ENCODE measurements at regions not wholly inside any gene's neighbourhood (a gene's known extent, or its start where the extent isn't known, plus 50 kb on each side); places are given as distances from the start of the nearest gene placed in this dataset.

GRCh38 chr7:10015687-10016086 is 958.0 kb upstream of the PHF14 start:
- no peak for DNase-seq (ENCODE audit: low read depth in 1 of 2, low spot score in 1 of 2)
- no peak for TF ChIP-seq JUND (IDR thresholded peaks at IDR 0.05; ENCODE audit: low read depth)
- in situ Hi-C loops (cut with HindIII; ENCODE audit: low pct_unique_long_range_greater_than_20kb, low sequenced_read_pairs): no loop called here

GRCh38 chr7:10022480-10022879 is 951.2 kb upstream of the PHF14 start:
- no peak for DNase-seq (ENCODE audit: low read depth in 1 of 2, low spot score in 1 of 2)
- in situ Hi-C loops (cut with HindIII; ENCODE audit: low pct_unique_long_range_greater_than_20kb, low sequenced_read_pairs): no loop called here
- TF ChIP-seq JUND (IDR thresholded peaks at IDR 0.05; ENCODE audit: low read depth): no peak

DNA sequence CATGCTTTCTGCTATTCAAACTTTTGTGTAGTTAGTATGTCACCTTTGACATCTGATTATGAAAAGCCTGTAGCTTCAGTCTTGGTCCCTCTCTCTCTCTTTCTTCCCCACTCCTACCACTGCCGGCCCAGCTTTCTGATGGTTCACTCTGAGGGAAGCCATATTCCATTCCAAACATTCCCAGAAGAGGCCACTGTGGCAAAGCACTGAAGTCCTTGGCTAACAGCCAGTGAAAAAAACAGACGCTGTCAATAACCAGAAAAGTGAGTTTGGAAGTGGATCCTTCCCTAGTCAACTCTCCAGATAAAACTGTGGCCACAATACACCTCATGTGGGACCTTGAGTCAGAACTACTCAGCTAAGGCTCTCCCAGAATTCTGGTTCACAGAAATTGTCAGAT is 950.7 kb upstream of the PHF14 start:
- in situ Hi-C loops (cut with HindIII; ENCODE audit: low pct_unique_long_range_greater_than_20kb, low sequenced_read_pairs): no loop called here
- no peak for TF ChIP-seq JUND (IDR thresholded peaks at IDR 0.05; ENCODE audit: low read depth)
- DNase-seq (ENCODE audit: low read depth in 1 of 2, low spot score in 1 of 2): peak; percentile 12 to 93

DNA sequence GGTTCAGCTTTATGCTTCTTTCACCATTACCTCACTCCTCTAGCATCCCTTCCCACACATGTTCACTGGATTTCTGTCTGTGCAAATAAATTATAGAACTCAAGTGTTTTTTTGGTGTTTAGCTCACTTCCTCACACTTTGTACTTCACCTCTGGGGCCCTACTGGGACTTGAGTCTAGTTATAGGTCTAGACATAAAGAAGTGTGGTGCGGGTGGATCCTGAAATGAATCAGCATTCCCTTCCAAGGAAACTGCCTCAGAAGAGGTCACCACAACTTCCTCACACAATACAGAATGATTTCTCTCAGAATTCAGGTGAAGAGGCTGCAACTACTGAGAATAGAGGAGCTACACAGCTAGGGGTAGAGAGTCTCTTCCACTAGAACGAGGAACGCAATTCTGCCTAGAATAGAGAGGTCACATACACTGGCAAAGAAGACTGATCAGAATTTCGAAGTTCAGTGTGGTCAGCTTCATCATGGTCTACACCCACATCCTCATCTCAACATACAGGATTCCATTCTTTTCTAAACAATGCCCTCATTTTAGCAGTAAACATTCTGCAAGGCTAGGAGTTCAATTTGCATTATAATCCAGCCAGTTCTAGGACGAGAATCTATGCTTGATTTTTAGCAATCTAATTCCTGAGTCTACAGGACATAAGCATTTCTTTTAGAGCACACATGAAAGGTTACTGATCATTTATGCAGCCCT is 938.7 kb upstream of the PHF14 start:
- no peak for DNase-seq (ENCODE audit: low read depth in 1 of 2, low spot score in 1 of 2)
- no peak for TF ChIP-seq JUND (IDR thresholded peaks at IDR 0.05; ENCODE audit: low read depth)
- in situ Hi-C loops (cut with HindIII; ENCODE audit: low pct_unique_long_range_greater_than_20kb, low sequenced_read_pairs): no loop called here

- TF ChIP-seq JUND (IDR thresholded peaks at IDR 0.05; ENCODE audit: low read depth): no peak
- in situ Hi-C loops (cut with HindIII; ENCODE audit: low pct_unique_long_range_greater_than_20kb, low sequenced_read_pairs): no loop called here
- no peak for DNase-seq (ENCODE audit: low read depth in 1 of 2, low spot score in 1 of 2)
These were observed 937.0 kb upstream of the PHF14 start for GRCh38 chr7:10036693-10037092.

GRCh38 chr7:10038351-10038750 is 935.3 kb upstream of the PHF14 start:
- DNase-seq (ENCODE audit: low read depth in 1 of 2, low spot score in 1 of 2): no peak
- in situ Hi-C loops (cut with HindIII; ENCODE audit: low pct_unique_long_range_greater_than_20kb, low sequenced_read_pairs): no loop called here
- TF ChIP-seq JUND (IDR thresholded peaks at IDR 0.05; ENCODE audit: low read depth): no peak

- no peak for TF ChIP-seq JUND (IDR thresholded peaks at IDR 0.05; ENCODE audit: low read depth)
- no peak for DNase-seq (ENCODE audit: low read depth in 1 of 2, low spot score in 1 of 2)
- in situ Hi-C loops (cut with HindIII; ENCODE audit: low pct_unique_long_range_greater_than_20kb, low sequenced_read_pairs): no loop called here
These were observed 933.0 kb upstream of the PHF14 start for GRCh38 chr7:10040674-10041073.

DNA sequence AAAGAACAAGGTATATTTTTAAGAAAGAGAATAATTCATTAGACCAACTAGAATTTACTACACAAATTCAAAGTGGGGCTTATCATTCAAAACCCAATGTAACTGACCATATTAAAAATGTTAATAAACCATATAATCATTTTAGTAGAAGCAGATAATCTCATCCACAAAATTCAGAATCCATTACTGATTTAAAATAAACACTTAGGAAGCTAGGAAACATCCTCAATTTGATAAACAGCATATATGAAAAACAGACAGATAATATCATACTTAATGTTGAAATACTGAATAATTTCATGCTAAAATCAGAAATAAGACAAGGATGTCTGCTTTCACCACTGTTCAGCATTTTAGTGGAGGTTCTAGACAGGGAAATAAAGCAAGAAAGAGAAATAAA is 902.8 kb upstream of the PHF14 start:
- DNase-seq (ENCODE audit: low read depth in 1 of 2, low spot score in 1 of 2): no peak
- no peak for TF ChIP-seq JUND (IDR thresholded peaks at IDR 0.05; ENCODE audit: low read depth)
- in situ Hi-C loops (cut with HindIII; ENCODE audit: low pct_unique_long_range_greater_than_20kb, low sequenced_read_pairs): no loop called here

- TF ChIP-seq JUND (IDR thresholded peaks at IDR 0.05; ENCODE audit: low read depth): no peak
- DNase-seq (ENCODE audit: low read depth in 1 of 2, low spot score in 1 of 2): no peak
- in situ Hi-C loops (cut with HindIII; ENCODE audit: low pct_unique_long_range_greater_than_20kb, low sequenced_read_pairs): no loop called here
These were observed 897.8 kb upstream of the PHF14 start for GRCh38 chr7:10075866-10076265.

- no peak for DNase-seq (ENCODE audit: low read depth in 1 of 2, low spot score in 1 of 2)
- in situ Hi-C loops (cut with HindIII; ENCODE audit: low pct_unique_long_range_greater_than_20kb, low sequenced_read_pairs): no loop called here
- TF ChIP-seq JUND (IDR thresholded peaks at IDR 0.05; ENCODE audit: low read depth): no peak
These were observed 896.9 kb upstream of the PHF14 start for GRCh38 chr7:10076660-10077300.

DNA sequence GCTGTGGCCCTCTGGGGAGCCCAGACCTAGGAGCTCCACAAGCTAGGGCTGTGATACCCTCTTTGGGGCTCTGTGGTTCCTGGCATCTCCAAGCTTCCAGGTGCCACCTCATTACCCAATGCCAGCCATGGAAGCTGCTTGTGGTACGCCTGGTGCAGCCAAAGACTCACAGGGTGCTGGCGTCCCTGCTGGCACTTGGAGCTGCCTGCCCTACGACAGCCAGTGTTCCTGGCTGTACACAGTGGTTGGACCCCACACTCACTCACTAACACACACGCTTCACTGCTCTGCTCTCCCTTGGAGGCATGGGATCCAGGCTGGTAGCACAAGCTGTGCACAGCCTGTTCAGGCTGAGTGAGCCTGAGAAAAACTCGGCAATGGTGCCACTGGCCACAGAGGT is 894.1 kb upstream of the PHF14 start:
- in situ Hi-C loops (cut with HindIII; ENCODE audit: low pct_unique_long_range_greater_than_20kb, low sequenced_read_pairs): no loop called here
- TF ChIP-seq JUND (IDR thresholded peaks at IDR 0.05; ENCODE audit: low read depth): no peak
- DNase-seq (ENCODE audit: low read depth in 1 of 2, low spot score in 1 of 2): no peak

DNA sequence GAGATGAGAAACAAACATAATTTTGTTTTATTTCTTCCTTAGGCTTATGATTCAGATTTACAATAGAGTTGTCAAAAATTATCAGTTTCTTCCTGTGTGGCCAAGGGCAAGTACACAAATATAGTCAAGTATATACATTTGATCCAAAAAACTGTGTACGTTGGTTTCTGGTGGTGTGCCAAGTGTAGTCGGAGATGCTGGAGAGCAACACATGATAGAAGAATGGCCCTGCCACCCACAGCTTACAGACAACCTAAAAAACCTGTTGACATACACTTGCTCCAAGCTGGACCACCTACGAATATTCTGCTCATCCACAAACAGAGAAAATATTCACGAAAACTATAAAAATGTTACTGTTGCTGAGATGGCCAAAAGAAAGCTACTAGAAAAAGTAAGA is 890.8 kb upstream of the PHF14 start:
- DNase-seq (ENCODE audit: low read depth in 1 of 2, low spot score in 1 of 2): no peak
- TF ChIP-seq JUND (IDR thresholded peaks at IDR 0.05; ENCODE audit: low read depth): no peak
- in situ Hi-C loops (cut with HindIII; ENCODE audit: low pct_unique_long_range_greater_than_20kb, low sequenced_read_pairs): no loop called here

DNA sequence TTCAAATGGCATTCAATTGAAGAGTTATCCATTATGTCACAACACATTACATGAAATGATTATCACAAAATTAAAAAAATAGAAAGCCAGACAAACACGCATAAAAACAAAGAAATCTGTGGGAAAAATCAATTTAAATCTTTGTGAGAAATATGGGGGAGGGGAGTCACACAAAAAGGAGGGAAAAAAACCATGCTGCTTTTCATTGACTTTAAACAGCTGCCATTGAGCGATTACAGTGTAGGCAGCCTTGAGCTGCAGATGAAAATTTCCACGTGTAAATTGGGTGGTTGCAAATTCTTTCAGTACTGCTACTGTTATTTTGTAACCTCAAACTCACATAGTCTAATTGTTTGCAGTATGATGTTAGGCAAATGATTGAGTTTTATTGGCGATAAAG is 889.9 kb upstream of the PHF14 start:
- DNase-seq (ENCODE audit: low read depth in 1 of 2, low spot score in 1 of 2): no peak
- in situ Hi-C loops (cut with HindIII; ENCODE audit: low pct_unique_long_range_greater_than_20kb, low sequenced_read_pairs): no loop called here

DNA sequence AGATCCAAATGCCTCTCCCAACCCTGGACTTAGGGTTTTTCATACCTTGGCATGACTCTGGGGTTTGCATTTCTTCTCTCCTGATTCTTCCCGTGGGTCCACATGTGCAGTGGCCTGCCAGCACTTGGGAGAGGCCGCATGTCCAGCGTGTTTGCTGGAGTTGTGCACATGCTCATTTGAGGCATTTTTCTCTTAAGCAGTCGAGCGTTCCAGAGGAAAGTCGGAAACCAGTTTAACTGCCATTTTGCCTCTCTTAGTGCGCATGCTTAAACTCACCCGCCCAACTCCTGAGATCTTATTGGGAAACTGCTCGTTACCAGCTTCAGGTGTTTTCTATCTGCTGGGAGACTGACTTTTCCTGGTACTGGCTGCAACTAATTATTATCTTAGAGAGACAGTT is 888.4 kb upstream of the PHF14 start:
- in situ Hi-C loops (cut with HindIII; ENCODE audit: low pct_unique_long_range_greater_than_20kb, low sequenced_read_pairs): no loop called here
- peak in 1 of 2 experiments; percentile 61 for DNase-seq (ENCODE audit: low read depth in 1 of 2, low spot score in 1 of 2)
- TF ChIP-seq JUND (IDR thresholded peaks at IDR 0.05; ENCODE audit: low read depth): no peak

More for the DNA sequence above, 889.9 kb upstream of the PHF14 start:
- TF ChIP-seq JUND (IDR thresholded peaks at IDR 0.05; ENCODE audit: low read depth): no peak
